D721Med (cell line): ENCODE measurements at regions not wholly inside any gene's neighbourhood (a gene's known extent, or its start where the extent isn't known, plus 50 kb on each side); places are given as distances from the start of the nearest gene placed in this dataset.

Source experiments
- DNase-seq: peaks from one replicate; pipeline ENCODE4 v3.0.0; 2011; ENCODE audit warnings: low spot score; ENCODE audit not compliant: insufficient read length
- FAIRE-seq: peaks from 2 replicates; lab custom pipeline; 2011; peaks lifted over from hg19 to GRCh38; lab: Jason Lieb, UNC
- CTCF ChIP-seq: IDR thresholded peaks from 2 replicates; pipeline ENCODE4 v1.5.1; 2012; ENCODE audit warnings: mild to moderate bottlenecking, control low read depth; ENCODE audit not compliant: insufficient read depth; ENCODE audit errors: missing control alignments

- no peak for TF ChIP-seq CTCF
- DNase-seq: no peak
- no peak for FAIRE-seq
Observed at GRCh38 chr5:74132485-74132884, 506.5 kb downstream of the ARHGEF28 start.

GRCh38 chr5:74131250-74131649 lies 505.3 kb downstream of the ARHGEF28 start:
- TF ChIP-seq CTCF: no peak
- no peak for DNase-seq
- no peak for FAIRE-seq

GRCh38 chr5:74130155-74130897 lies 504.3 kb downstream of the ARHGEF28 start:
- no peak for TF ChIP-seq CTCF
- FAIRE-seq (no peak), DNase-seq (no peak)

- TF ChIP-seq CTCF: peak; percentile 12
- DNase-seq (no peak), FAIRE-seq (no peak)
Observed at GRCh38 chr5:74127381-74128320, 501.7 kb downstream of the ARHGEF28 start.

GRCh38 chr5:74126294-74126693 lies 500.3 kb downstream of the ARHGEF28 start:
- FAIRE-seq (no peak), DNase-seq (no peak)
- TF ChIP-seq CTCF: no peak

- DNase-seq (no peak), FAIRE-seq (no peak)
- TF ChIP-seq CTCF: no peak
Observed at GRCh38 chr5:74124826-74125225, 498.8 kb downstream of the ARHGEF28 start.
